ENCODE measurements at regions not wholly inside any gene's neighbourhood (a gene's known extent, or its start where the extent isn't known, plus 50 kb on each side); places are given as distances from the start of the nearest gene placed in this dataset.

DNA sequence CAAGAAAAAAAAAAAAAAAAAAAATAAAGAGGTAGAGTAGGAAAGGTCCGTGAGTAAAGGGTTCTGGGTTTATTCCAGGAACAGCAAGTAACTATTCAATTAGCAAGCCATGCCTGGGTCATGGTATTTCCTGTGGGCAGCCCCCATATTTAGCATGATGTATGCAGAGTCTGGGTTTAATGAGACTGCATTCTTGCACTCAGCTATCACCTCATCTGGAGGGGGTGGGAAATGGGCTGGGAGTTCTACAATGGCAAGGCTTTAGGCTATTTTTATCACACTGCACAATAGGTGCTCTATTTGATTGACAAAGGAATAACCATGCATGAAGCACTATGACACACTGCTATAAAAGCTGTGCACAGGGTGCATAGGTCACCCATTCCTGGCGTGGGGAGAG is 104.0 kb upstream of the CCL2 start:
- TF ChIP-seq, protein P1, sequence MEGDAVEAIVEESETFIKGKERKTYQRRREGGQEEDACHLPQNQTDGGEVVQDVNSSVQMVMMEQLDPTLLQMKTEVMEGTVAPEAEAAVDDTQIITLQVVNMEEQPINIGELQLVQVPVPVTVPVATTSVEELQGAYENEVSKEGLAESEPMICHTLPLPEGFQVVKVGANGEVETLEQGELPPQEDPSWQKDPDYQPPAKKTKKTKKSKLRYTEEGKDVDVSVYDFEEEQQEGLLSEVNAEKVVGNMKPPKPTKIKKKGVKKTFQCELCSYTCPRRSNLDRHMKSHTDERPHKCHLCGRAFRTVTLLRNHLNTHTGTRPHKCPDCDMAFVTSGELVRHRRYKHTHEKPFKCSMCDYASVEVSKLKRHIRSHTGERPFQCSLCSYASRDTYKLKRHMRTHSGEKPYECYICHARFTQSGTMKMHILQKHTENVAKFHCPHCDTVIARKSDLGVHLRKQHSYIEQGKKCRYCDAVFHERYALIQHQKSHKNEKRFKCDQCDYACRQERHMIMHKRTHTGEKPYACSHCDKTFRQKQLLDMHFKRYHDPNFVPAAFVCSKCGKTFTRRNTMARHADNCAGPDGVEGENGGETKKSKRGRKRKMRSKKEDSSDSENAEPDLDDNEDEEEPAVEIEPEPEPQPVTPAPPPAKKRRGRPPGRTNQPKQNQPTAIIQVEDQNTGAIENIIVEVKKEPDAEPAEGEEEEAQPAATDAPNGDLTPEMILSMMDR (IDR thresholded peaks at IDR 0.05), result no peak
- TF ChIP-seq POLR2A (IDR thresholded peaks at IDR 0.05), result no peak

All from transverse colon (tissue), 3 donors.